ENCODE measurements at regions not wholly inside any gene's neighbourhood (a gene's known extent, or its start where the extent isn't known, plus 50 kb on each side); places are given as distances from the start of the nearest gene placed in this dataset.
"Not testable (repeated sequence)": the region's sequence is repeated elsewhere in the genome, so short reads cannot be mapped to it uniquely, and the experiment has no call there.

- no peak for DNase-seq (ENCODE audit: low read depth)
These were observed 82.4 kb upstream of the FGGY start for GRCh38 chr1:59214248-59215208.

- DNase-seq (ENCODE audit: low read depth), result no peak
These were observed 81.1 kb upstream of the FGGY start for GRCh38 chr1:59215766-59216291.

GRCh38 chr1:59217439-59217838 lies 79.5 kb upstream of the FGGY start:
- not testable (repeated sequence) for DNase-seq (ENCODE audit: low read depth)

- no peak for DNase-seq (ENCODE audit: low read depth)
These were observed 78.2 kb upstream of the FGGY start for GRCh38 chr1:59218521-59219236.

GRCh38 chr1:59219916-59220315 lies 77.0 kb upstream of the FGGY start:
- no peak for DNase-seq (ENCODE audit: low read depth)

- no peak for DNase-seq (ENCODE audit: low read depth)
These were observed 76.5 kb upstream of the FGGY start for GRCh38 chr1:59220356-59220755.

- DNase-seq (ENCODE audit: low read depth), result no peak
These were observed 73.7 kb upstream of the FGGY start for GRCh38 chr1:59223198-59223597.

GRCh38 chr1:59223989-59224634 lies 72.8 kb upstream of the FGGY start:
- DNase-seq (ENCODE audit: low read depth), result no peak

GRCh38 chr1:59225594-59226316 lies 71.1 kb upstream of the FGGY start:
- no peak for DNase-seq (ENCODE audit: low read depth)

GRCh38 chr1:59229138-59229537 lies 67.8 kb upstream of the FGGY start:
- DNase-seq (ENCODE audit: low read depth), result no peak

GRCh38 chr1:59230622-59231021 lies 66.3 kb upstream of the FGGY start:
- DNase-seq (ENCODE audit: low read depth), result no peak

GRCh38 chr1:59232216-59232615 lies 64.7 kb upstream of the FGGY start:
- no peak for DNase-seq (ENCODE audit: low read depth)

GRCh38 chr1:59233444-59233843 lies 63.5 kb upstream of the FGGY start:
- no peak for DNase-seq (ENCODE audit: low read depth)

- DNase-seq (ENCODE audit: low read depth), result no peak
These were observed 60.0 kb upstream of the FGGY start for GRCh38 chr1:59236721-59237545.

GRCh38 chr1:59237900-59238299 lies 59.0 kb upstream of the FGGY start:
- no peak for DNase-seq (ENCODE audit: low read depth)

GRCh38 chr1:59238333-59238934 lies 58.5 kb upstream of the FGGY start:
- no peak for DNase-seq (ENCODE audit: low read depth)

- no peak for DNase-seq (ENCODE audit: low read depth)
These were observed 57.9 kb upstream of the FGGY start for GRCh38 chr1:59238993-59239392.

- no peak for DNase-seq (ENCODE audit: low read depth)
These were observed 55.0 kb upstream of the FGGY start for GRCh38 chr1:59241909-59242308.

- DNase-seq (ENCODE audit: low read depth), result no peak
These were observed 54.5 kb upstream of the FGGY start for GRCh38 chr1:59242370-59242769.

- no peak for DNase-seq (ENCODE audit: low read depth)
These were observed 53.3 kb upstream of the FGGY start for GRCh38 chr1:59243550-59243949.

Measured in stimulated activated CD8-positive, alpha-beta memory T cell treated with anti-CD3 and anti-CD28 coated beads, Interleukin-4, amount 100 ng/mL, for 24 hours (primary cell).